DMS153 (cell line): ENCODE measurements at regions not wholly inside any gene's neighbourhood (a gene's known extent, or its start where the extent isn't known, plus 50 kb on each side); places are given as distances from the start of the nearest gene placed in this dataset.

Experiments used
- DNase-seq: peaks from one replicate; lab custom pipeline; 2025; lab: John Stamatoyannopoulos, UW

DNA sequence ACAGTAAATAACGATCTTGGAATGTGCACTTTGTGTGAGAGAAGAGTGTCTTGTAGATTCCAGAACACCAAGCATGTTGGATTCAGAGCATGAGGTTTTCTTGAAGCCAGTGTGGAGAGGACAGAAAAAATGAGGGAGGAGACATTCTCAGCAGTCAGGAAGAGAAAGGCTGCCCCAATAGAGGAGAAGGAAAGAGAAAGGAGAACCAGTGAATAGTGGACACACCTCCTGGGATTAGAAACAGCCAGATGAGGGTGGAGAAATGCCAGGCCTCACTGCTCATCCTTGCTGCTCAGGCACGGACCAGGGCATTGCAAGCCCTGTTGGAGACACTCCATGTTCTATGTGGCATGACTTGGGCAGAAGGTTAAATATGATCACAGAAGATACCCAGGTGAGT is 69.0 kb upstream of the KAZN start:
- no peak for DNase-seq

DNA sequence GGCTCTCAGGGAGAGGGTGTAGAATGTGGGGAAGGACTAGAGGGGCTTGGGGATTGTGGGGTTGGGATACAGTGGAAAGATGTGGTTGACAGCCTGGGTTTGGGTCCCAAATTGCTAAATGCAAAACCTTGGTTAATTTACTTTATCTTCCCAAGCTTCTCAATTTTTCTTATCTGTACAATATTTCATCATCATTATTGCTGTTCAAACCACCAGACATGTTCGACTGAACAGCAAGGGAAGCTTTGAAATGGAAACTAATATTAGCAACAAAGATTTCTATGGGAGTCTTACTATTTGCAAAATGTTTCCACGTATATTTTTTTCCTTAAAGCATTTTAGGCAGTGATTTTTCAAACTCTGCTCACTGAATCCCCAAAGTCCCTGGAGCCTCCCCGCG is 67.0 kb upstream of the KAZN start:
- DNase-seq, result no peak

DNA sequence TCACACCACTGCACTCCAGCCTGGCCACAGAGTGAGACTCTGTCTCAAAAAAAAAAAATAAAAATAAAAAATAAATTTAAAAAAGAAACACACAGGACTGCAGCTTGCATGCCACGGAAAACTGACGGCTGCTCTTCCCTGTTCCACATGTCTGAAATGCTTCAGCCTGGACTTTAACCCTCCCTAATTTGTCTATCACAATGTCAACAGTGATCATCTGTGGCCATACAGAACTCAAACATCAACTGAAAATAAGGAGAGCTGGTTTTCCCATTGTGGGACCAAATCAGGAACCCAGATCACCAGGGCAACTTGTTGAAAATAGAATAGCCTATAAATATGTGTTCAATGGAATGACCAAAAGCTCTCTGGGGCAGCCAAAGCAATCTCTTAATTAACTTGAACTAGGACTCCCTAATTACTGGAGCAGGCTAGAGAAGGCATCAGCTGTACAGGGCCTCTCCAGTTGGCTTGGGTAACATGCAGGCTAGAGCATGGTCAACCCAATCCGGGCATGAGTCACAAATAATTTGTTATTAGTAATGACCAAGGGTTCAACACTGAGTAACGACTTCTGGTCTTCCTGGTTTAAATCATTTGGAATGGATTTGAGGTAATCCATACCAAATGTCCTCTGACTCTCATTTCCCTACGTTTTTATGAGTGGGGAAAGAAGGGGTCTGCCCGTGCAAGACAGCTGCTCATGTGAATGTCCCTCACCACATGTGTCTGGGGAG is 62.7 kb upstream of the KAZN start:
- no peak for DNase-seq

DNA sequence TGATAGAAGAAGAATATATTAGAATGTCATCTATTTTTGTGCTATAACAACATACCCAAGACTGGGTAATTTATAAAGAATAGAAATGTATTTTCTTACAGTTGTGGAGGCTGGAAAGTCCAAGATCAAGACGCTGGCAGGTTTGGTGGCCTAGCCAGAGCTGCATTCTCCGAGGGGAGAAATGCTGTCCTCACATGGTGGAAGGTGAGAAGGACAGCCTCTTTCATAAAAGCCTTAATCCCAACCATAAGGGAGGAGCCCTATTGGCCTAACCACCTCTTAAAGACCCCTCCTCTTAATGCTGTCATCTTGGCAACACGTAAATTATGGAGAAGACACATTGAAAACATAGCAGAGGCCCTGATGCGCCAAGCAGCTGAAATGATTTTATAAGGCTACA is 60.1 kb upstream of the KAZN start:
- DNase-seq, result no peak

DNA sequence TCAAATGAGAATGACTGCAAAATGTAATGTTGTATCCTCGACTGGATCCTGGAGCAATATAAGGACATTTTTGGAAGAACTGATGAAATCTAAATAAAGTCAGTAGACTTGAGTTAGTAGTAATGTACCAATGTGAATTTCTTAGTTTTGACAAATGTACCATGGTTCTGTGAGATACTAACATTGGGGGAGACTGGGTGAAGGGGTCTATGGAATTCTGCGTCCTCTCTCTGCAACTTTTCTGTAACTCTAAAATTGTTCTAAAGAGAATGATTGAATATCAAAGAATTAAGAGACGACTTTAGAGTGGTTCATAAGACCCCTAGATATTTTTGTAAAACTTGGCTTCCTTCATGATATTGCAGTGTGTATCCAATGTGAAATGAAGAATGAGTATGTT is 59.2 kb upstream of the KAZN start:
- no peak for DNase-seq

DNA sequence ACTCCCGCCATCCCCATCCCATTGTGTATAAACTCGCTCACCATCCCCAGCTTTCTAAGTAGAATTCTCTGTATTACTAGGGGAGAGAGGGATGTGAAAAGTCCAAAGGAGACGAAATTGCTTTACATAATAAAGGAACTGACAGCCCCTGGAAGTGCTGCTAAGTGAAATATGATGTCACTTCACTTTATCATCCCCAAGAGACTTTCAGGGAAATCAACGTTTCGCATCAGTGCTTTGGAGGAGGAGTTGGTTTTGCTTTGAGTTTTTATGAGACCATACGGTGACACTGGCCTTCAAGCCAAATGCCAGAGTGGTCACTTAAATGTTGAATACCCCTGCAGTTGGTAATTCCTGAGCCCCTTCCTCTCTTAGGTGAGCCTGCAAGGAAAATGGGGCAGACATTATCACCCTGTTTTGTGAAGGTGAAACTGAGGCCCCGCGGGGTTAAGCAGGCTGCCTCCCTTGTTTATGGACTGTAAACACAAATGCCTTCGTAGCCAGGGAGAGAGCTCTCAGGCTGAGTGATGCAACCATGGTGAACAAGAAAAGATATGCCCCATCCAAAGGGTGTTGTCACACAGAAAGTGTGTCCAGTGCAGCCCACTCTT is 58.4 kb upstream of the KAZN start:
- peak; percentile 60 for DNase-seq

DNA sequence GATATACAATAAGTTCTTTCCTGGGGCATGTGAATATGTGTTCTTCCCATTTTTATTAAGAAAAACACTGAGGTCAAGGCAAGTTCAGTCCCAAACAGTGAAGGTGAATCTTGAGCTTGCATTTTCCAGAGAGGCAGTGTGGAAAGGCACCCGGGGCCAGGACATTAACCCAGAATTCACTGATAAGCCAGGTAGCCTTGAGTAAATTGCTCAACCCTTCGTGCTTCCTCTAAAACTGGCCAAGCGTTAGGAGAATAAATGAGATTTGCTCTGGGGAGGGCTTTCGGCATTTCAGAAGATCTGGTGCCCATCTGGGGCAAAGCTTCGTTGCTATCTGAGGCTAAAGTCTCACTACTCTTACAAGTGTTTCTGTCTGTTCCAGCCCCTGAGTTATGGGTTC is 57.1 kb upstream of the KAZN start:
- no peak for DNase-seq

DNA sequence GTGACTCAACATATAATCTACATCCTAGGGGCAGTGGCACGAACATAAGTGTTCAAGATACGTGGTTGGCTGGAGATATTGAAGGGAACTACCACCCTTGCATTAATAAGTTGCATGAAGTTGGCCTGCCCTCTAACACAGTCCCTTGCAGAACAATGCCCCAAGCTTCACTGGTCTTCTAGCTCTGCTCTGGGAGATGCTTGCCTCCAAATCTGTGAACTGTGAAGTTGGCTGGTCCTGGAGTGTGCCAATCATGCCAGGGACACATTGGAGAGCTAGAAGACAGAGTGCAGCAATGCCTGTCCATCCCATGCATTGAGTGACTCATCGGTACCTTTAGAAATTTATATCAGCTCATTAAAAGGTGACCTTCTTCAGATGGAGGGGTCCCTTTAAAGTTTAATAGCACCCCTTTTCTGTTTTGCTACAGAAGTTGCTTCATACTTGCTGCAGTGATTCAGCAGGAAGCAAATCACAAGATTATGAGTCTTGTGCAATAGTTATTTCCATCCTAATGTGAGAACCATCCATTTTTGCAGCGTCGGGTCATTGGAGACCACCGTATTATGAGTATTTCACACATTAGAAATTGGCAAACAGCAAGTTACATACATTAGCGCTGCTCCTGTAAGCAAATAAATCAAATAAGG is 55.2 kb upstream of the KAZN start:
- no peak for DNase-seq

DNA sequence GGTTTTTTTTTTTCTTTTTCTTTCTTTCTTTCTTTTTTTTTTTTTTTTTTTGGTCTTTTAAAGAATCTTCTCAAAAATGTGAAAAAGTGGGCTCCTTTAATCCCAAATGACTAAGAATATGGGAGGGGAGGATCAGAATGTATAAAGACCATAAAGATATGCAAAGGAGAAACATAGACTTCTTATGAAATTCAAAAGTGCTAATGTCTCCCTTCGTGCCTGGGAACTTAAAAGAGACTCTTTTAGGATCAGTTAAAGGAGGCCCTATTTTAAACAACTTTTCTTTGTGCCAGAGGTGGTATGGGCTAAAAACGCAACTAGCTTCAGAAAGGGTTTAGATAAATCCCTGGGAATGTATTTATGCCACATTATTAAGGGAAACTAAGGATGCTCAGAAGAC is 54.2 kb upstream of the KAZN start:
- no peak for DNase-seq

DNA sequence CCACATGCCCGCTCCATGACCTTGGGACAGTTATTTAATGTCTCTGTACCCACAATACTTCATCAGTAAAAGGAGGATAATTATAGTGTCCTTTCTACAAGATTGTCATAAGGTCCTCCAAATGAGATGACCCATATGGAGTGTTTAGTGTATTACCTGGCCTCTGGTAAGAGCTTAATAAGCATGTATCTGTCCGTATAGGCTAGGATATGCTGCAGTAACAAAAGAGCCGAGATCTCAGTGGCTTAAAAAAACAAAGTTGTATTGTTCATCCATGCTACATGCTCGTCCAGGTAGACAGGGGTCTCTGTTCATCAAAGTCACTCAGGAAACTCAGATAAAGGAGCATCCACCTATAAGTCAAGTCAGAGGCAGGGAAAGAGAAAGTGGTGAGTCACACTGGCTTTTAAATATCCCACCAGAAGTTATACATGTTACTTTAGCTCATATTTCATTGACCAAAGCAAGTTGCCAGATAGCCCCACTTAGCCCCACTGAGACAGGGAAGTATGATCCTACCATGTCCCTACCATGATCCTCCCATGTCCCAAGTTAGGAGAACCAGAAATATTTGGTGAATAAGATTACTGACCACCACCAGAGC is 53.0 kb upstream of the KAZN start:
- DNase-seq, result no peak

DNA sequence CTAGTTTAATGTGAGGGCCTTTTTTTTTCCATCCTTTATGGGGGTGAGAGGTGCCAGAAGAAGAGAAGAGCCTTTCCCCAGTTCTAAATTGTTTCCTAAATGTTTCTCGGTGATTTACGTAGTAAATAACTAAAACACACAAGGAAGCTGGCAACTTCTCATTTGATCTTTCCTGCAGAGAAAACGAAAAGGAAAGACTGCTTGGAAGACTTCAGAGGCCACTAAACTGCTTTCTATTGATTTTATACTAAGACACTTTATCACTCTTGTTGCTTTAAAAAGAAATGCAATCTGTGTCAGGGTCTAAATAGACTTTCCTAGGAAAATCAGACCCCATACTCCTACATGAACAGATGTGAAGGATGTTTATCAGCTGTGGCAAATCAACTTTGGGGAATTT is 52.1 kb upstream of the KAZN start:
- no peak for DNase-seq
